Endodermal cell (in vitro differentiated cells): ENCODE measurements at regions not wholly inside any gene's neighbourhood (a gene's known extent, or its start where the extent isn't known, plus 50 kb on each side); places are given as distances from the start of the nearest gene placed in this dataset.

Experiments used
- DNase-seq: peaks from one replicate; pipeline ENCODE4 v3.0.0-alpha.2; 2017
- H3K27ac ChIP-seq: 2 replicates; pipeline ENCODE4 v1.5.1; 2013; ENCODE audit warnings: mild to moderate bottlenecking, low read depth, low read length, moderate library complexity
- H3K27me3 ChIP-seq: 2 replicates; pipeline ENCODE4 v1.6.1; 2013; ENCODE audit warnings: mild to moderate bottlenecking, low read length, moderate library complexity; ENCODE audit not compliant: insufficient read depth, control insufficient read depth, poor library complexity, severe bottlenecking
- H3K36me3 ChIP-seq: 2 replicates; pipeline ENCODE4 v1.7.0; 2013; ENCODE audit warnings: mild to moderate bottlenecking, low read length, moderate library complexity; ENCODE audit not compliant: control insufficient read depth, insufficient read depth
- H3K4me1 ChIP-seq: one replicate; pipeline ENCODE4 v1.7.0; 2013; ENCODE audit warnings: low read length; ENCODE audit not compliant: control insufficient read depth, insufficient read depth
- H3K4me3 ChIP-seq: 2 replicates; pipeline ENCODE4 v1.5.1; 2013; ENCODE audit warnings: mild to moderate bottlenecking, low read length, moderate library complexity
- H3K9ac ChIP-seq: 2 replicates; pipeline ENCODE4 v1.6.1; 2013; ENCODE audit warnings: mild to moderate bottlenecking, low read length, moderate library complexity; ENCODE audit not compliant: poor library complexity, severe bottlenecking; ENCODE audit errors: extremely low read depth
- H3K9me3 ChIP-seq: 2 replicates; pipeline ENCODE4 v1.6.1; 2013; ENCODE audit warnings: mild to moderate bottlenecking, low read length, moderate library complexity; ENCODE audit not compliant: control insufficient read depth
- H3K27ac Mint-ChIP-seq: 2 replicates; pipeline ENCODE4 v1.8.0; 2020; ENCODE audit warnings: mixed read lengths
- H3K27me3 Mint-ChIP-seq: 2 replicates; pipeline ENCODE4 v1.8.0; 2021; ENCODE audit warnings: mild to moderate bottlenecking, mixed read lengths; ENCODE audit not compliant: insufficient read depth
- H3K36me3 Mint-ChIP-seq: 2 replicates; pipeline ENCODE4 v1.8.0; 2020; ENCODE audit warnings: low read depth, mixed read lengths
- H3K4me1 Mint-ChIP-seq: 2 replicates; pipeline ENCODE4 v1.8.0; 2020; ENCODE audit warnings: mixed read lengths
- H3K4me3 Mint-ChIP-seq: 2 replicates; pipeline ENCODE4 v1.8.0; 2020; ENCODE audit warnings: mild to moderate bottlenecking, moderate library complexity, mixed read lengths
- H3K9me3 Mint-ChIP-seq: 2 replicates; pipeline ENCODE4 v1.8.0; 2020; ENCODE audit warnings: mild to moderate bottlenecking, mixed read lengths
- CTCF ChIP-seq: fragments of 200-600 bp; sonication (generic); conservative IDR thresholded peaks from 2 replicates; pipeline ENCODE4 v1.5.0; 2021; ENCODE audit warnings: antibody characterized with exemption, mild to moderate bottlenecking
- WGBS, 2 experiments: methylation state at CpG; one replicate each; pipeline versions ENCODE4 v1.1.5 to v1.1.7; 2013; ENCODE audit warnings: missing lambda C conversion rate in 2 of 2, mixed read lengths in 1 of 2; ENCODE audit not compliant: insufficient coverage in 1 of 2, insufficient read length in 1 of 2; 5-methylcytosine and 5-hydroxymethylcytosine counted together

GRCh38 chrX:110966091-110966454, 129.9 kb upstream of the PAK3 start:
- Mint-ChIP-seq H3K4me3 (no peak overlapping the region), H3K27me3 (no peaks in the 10 kb centered on the region), H3K4me1 (no peaks in the 10 kb centered on the region), H3K9me3 (no peaks in the 10 kb centered on the region), H3K27ac (no peak overlapping the region), H3K36me3 (no peaks in the 10 kb centered on the region)
- H3K27me3 ChIP-seq, result no peaks in the 10 kb centered on the region
- no peaks in the 10 kb centered on the region for H3K4me1 ChIP-seq
- no peak overlapping the region for H3K4me3 ChIP-seq
- H3K9me3 ChIP-seq, result no peaks in the 10 kb centered on the region
- TF ChIP-seq CTCF, result no peak
- H3K27ac ChIP-seq, result peak overlapping the region; percentile 97
- DNase-seq, result no peak
- WGBS, 2 experiments, result no CpG with 5 or more reads among the region's 1 CpG
- no peaks in the 10 kb centered on the region for H3K36me3 ChIP-seq
- no peak overlapping the region for H3K9ac ChIP-seq

GRCh38 chrX:110965409-110966090, 130.4 kb upstream of the PAK3 start:
- H3K4me3 ChIP-seq, result no peak overlapping the region
- H3K27ac Mint-ChIP-seq, result no peak overlapping the region
- H3K36me3 ChIP-seq, result no peaks in the 10 kb centered on the region
- H3K27me3 Mint-ChIP-seq, result no peaks in the 10 kb centered on the region
- H3K9ac ChIP-seq, result no peak overlapping the region
- H3K9me3 Mint-ChIP-seq, result no peaks in the 10 kb centered on the region
- DNase-seq, result no peak
- no peaks in the 10 kb centered on the region for H3K36me3 Mint-ChIP-seq
- WGBS, 2 experiments, result 95% methylated on average over 4 of the region's 4 CpGs; no CpG with 5 or more reads in 1 of the 2 experiments
- H3K27ac ChIP-seq, result peak overlapping the region; percentile 97
- TF ChIP-seq CTCF, result no peak
- H3K9me3 ChIP-seq, result no peaks in the 10 kb centered on the region
- H3K4me1 ChIP-seq, result no peaks in the 10 kb centered on the region
- no peaks in the 10 kb centered on the region for H3K27me3 ChIP-seq
- no peak overlapping the region for H3K4me3 Mint-ChIP-seq
- no peaks in the 10 kb centered on the region for H3K4me1 Mint-ChIP-seq

GRCh38 chrX:110964786-110965185, 131.2 kb upstream of the PAK3 start:
- no peaks in the 10 kb centered on the region for H3K9me3 ChIP-seq
- Mint-ChIP-seq H3K9me3 (no peaks in the 10 kb centered on the region), H3K36me3 (no peaks in the 10 kb centered on the region), H3K4me1 (no peaks in the 10 kb centered on the region), H3K27me3 (no peaks in the 10 kb centered on the region), H3K27ac (no peak overlapping the region), H3K4me3 (no peak overlapping the region)
- 63% methylated on average over 4 of the region's 4 CpGs; no CpG with 5 or more reads in 1 of the 2 experiments for WGBS, 2 experiments
- H3K4me1 ChIP-seq, result no peaks in the 10 kb centered on the region
- DNase-seq, result peak; percentile 86
- no peak for TF ChIP-seq CTCF
- H3K27ac ChIP-seq, result peak overlapping the region; percentile 97
- H3K27me3 ChIP-seq, result no peaks in the 10 kb centered on the region
- H3K4me3 ChIP-seq, result no peak overlapping the region
- no peak overlapping the region for H3K9ac ChIP-seq
- no peaks in the 10 kb centered on the region for H3K36me3 ChIP-seq
